CD14-positive monocyte (primary cell): ENCODE measurements at regions not wholly inside any gene's neighbourhood (a gene's known extent, or its start where the extent isn't known, plus 50 kb on each side); places are given as distances from the start of the nearest gene placed in this dataset.

Experiments
- DNase-seq, 3 donors: peaks; one replicate each; pipeline ENCODE4 v3.0.0-alpha.2; 2011 to 2022
- H2AFZ ChIP-seq: 2 replicates; pipeline ENCODE4 v1.6.0; 2012; ENCODE audit warnings: mild to moderate bottlenecking, low read depth, low read length, inconsistent platforms; ENCODE audit not compliant: insufficient read depth, poor library complexity, severe bottlenecking
- H3K27ac ChIP-seq, 2 donors: 1 replicate in 1 of 2; 2 replicates in 1 of 2; pipeline ENCODE4 v1.5.1; 2012 to 2013; ENCODE audit warnings: low read length in 2 of 2, control low read depth in 1 of 2, inconsistent platforms in 1 of 2, low read depth in 1 of 2, mild to moderate bottlenecking in 1 of 2
- H3K27me3 ChIP-seq, 2 donors: one replicate each; pipeline versions ENCODE4 v1.6.0 to v1.6.1; 2011 to 2013; ENCODE audit warnings: low read length in 2 of 2; ENCODE audit not compliant: control insufficient read depth in 2 of 2, insufficient read depth in 2 of 2
- H3K36me3 ChIP-seq, 2 donors: replicated peaks in 1 of 2; 1 replicate in 1 of 2; 2 replicates in 1 of 2; pipeline versions ENCODE4 v1.5.1 to v1.6.1; 2012 to 2013; ENCODE audit warnings: low read length in 2 of 2, control low read depth in 1 of 2, inconsistent platforms in 1 of 2, mild to moderate bottlenecking in 1 of 2; ENCODE audit not compliant: insufficient read depth in 2 of 2, control insufficient read depth in 1 of 2
- H3K4me1 ChIP-seq, 2 donors: 1 replicate in 1 of 2; 2 replicates in 1 of 2; pipeline versions ENCODE4 v1.5.1 to v1.6.1; 2012 to 2013; ENCODE audit warnings: low read length in 2 of 2, control low read depth in 1 of 2, inconsistent platforms in 1 of 2, mild to moderate bottlenecking in 1 of 2, moderate library complexity in 1 of 2; ENCODE audit not compliant: insufficient read depth in 2 of 2, control insufficient read depth in 1 of 2
- H3K4me2 ChIP-seq: replicated peaks from 2 replicates; pipeline ENCODE3; 2012; ENCODE audit warnings: low read length, moderate library complexity, mild to moderate bottlenecking; ENCODE audit not compliant: poor library complexity, severe bottlenecking; ENCODE audit errors: extremely low read depth
- H3K4me3 ChIP-seq, 3 experiments: fragments of 200-600 bp in 1 of 3; sonication (generic) in 1 of 3; replicated peaks in 1 of 3; 1 replicate in 2 of 3; 2 replicates in 1 of 3; pipeline ENCODE4 v1.5.1; 2011 to 2013; ENCODE audit warnings: low read length in 3 of 3, mild to moderate bottlenecking in 3 of 3, control low read depth in 2 of 3, low read depth in 2 of 3, inconsistent platforms in 1 of 3, moderate library complexity in 1 of 3
- H3K79me2 ChIP-seq: 2 replicates; pipeline ENCODE4 v1.6.0; 2012; ENCODE audit warnings: mild to moderate bottlenecking, control low read depth, inconsistent platforms, low read length, moderate library complexity; ENCODE audit not compliant: insufficient read depth
- H3K9ac ChIP-seq: 2 replicates; pipeline ENCODE4 v1.6.0; 2017; ENCODE audit warnings: low read length, mild to moderate bottlenecking; ENCODE audit not compliant: insufficient read depth, poor library complexity, severe bottlenecking
- H3K9me3 ChIP-seq, 2 donors: replicated peaks in 1 of 2; 1 replicate in 1 of 2; 2 replicates in 1 of 2; pipeline versions ENCODE4 v1.5.1 to v1.6.1; 2012 to 2013; ENCODE audit warnings: low read length in 2 of 2, control low read depth in 1 of 2; ENCODE audit not compliant: control insufficient read depth in 1 of 2, insufficient read depth in 1 of 2
- H4K20me1 ChIP-seq: 2 replicates; pipeline ENCODE4 v1.6.0; 2012; ENCODE audit warnings: mild to moderate bottlenecking, low read length, control low read depth, moderate library complexity; ENCODE audit not compliant: insufficient read depth
- H3K27ac Mint-ChIP-seq, 7 donors: one replicate each; pipeline ENCODE4 v1.8.0; 2020; ENCODE audit warnings: mild to moderate bottlenecking in 7 of 7, mixed read lengths in 7 of 7, moderate library complexity in 6 of 7, inconsistent platforms in 2 of 7
- H3K27me3 Mint-ChIP-seq, 3 donors: one replicate each; pipeline ENCODE4 v1.8.0; 2021 to 2022; ENCODE audit warnings: low read depth in 3 of 3, mild to moderate bottlenecking in 3 of 3, mixed read lengths in 3 of 3, moderate library complexity in 3 of 3, inconsistent platforms in 1 of 3
- H3K36me3 Mint-ChIP-seq, 2 donors: one replicate each; pipeline ENCODE4 v1.8.0; 2020; ENCODE audit warnings: mixed read lengths in 2 of 2, inconsistent platforms in 1 of 2, mild to moderate bottlenecking in 1 of 2
- H3K4me1 Mint-ChIP-seq: one replicate; pipeline ENCODE4 v1.8.0; 2020; ENCODE audit warnings: mild to moderate bottlenecking, mixed read lengths
- H3K4me3 Mint-ChIP-seq, 2 donors: one replicate each; pipeline ENCODE4 v1.8.0; 2020; ENCODE audit warnings: mild to moderate bottlenecking in 2 of 2, mixed read lengths in 2 of 2, moderate library complexity in 1 of 2
- H3K9me3 Mint-ChIP-seq, 7 donors: one replicate each; pipeline ENCODE4 v1.8.0; 2020 to 2022; ENCODE audit warnings: mixed read lengths in 7 of 7, mild to moderate bottlenecking in 6 of 7, moderate library complexity in 6 of 7, inconsistent platforms in 2 of 7
- CTCF ChIP-seq: fragments of 200-600 bp; IDR thresholded peaks from one replicate; pipeline ENCODE4 v1.8.0; 2022; ENCODE audit warnings: antibody characterized with exemption, mild to moderate bottlenecking
- WGBS: methylation state at CpG from one replicate; pipeline ENCODE4 v1.1.5; 2013; ENCODE audit warnings: missing lambda C conversion rate; ENCODE audit not compliant: insufficient coverage; 5-methylcytosine and 5-hydroxymethylcytosine counted together
- intact Hi-C, 2 donors: fragments of 100-400 bp; cut with micrococcal nuclease; formaldehyde crosslinking; loops; one replicate each; pipeline versions ENCODE4 v1.15.0 to v1.15.1; 2023

GRCh38 chr5:107211630-107212029 lies 459.1 kb downstream of the EFNA5 start:
- no peaks in the 10 kb centered on the region for H3K9me3 ChIP-seq
- no peaks in the 10 kb centered on the region for H3K27me3 Mint-ChIP-seq
- no peaks in the 10 kb centered on the region for H3K9me3 Mint-ChIP-seq
- H3K4me3 ChIP-seq, result no peak overlapping the region
- intact Hi-C loops, result no loop called here
- no peak overlapping the region for H3K4me3 Mint-ChIP-seq
- no peaks in the 10 kb centered on the region for H3K79me2 ChIP-seq
- TF ChIP-seq CTCF, result no peak
- H3K36me3 Mint-ChIP-seq, result no peaks in the 10 kb centered on the region
- DNase-seq, result no peak
- no CpG with 5 or more reads among the region's 3 CpGs for WGBS
- H2AFZ ChIP-seq, result no peak overlapping the region
- no peaks in the 10 kb centered on the region for H4K20me1 ChIP-seq
- no peaks in the 10 kb centered on the region for H3K4me1 ChIP-seq
- no peak overlapping the region for H3K4me2 ChIP-seq
- no peaks in the 10 kb centered on the region for H3K27me3 ChIP-seq
- no peaks in the 10 kb centered on the region for H3K4me1 Mint-ChIP-seq
- no peaks in the 10 kb centered on the region for H3K36me3 ChIP-seq
- no peak overlapping the region for H3K9ac ChIP-seq
- H3K27ac ChIP-seq, result no peak overlapping the region
- no peak overlapping the region for H3K27ac Mint-ChIP-seq

GRCh38 chr5:107208867-107209266 lies 461.9 kb downstream of the EFNA5 start:
- no peaks in the 10 kb centered on the region for H3K36me3 Mint-ChIP-seq
- Histone ChIP-seq H3K27ac (no peak overlapping the region), H3K79me2 (no peaks in the 10 kb centered on the region), H3K4me3 (no peak overlapping the region), H3K27me3 (no peaks in the 10 kb centered on the region), H3K4me2 (no peak overlapping the region), H2AFZ (no peak overlapping the region), H3K9me3 (no peaks in the 10 kb centered on the region), H3K9ac (no peak overlapping the region), H3K36me3 (no peaks in the 10 kb centered on the region), H4K20me1 (no peaks in the 10 kb centered on the region), H3K4me1 (no peaks in the 10 kb centered on the region)
- WGBS, result no CpG with 5 or more reads among the region's 3 CpGs
- TF ChIP-seq CTCF, result no peak
- intact Hi-C loops, result no loop called here
- H3K4me1 Mint-ChIP-seq, result no peaks in the 10 kb centered on the region
- peaks cover 0 to 2% (median 0%) of the 10 kb centered on the region in 7 donors for H3K9me3 Mint-ChIP-seq
- no peaks in the 10 kb centered on the region for H3K27me3 Mint-ChIP-seq
- no peak overlapping the region for H3K4me3 Mint-ChIP-seq
- DNase-seq, result no peak
- no peak overlapping the region for H3K27ac Mint-ChIP-seq
